ENCODE measurements at regions not wholly inside any gene's neighbourhood (a gene's known extent, or its start where the extent isn't known, plus 50 kb on each side); places are given as distances from the start of the nearest gene placed in this dataset.

DNA sequence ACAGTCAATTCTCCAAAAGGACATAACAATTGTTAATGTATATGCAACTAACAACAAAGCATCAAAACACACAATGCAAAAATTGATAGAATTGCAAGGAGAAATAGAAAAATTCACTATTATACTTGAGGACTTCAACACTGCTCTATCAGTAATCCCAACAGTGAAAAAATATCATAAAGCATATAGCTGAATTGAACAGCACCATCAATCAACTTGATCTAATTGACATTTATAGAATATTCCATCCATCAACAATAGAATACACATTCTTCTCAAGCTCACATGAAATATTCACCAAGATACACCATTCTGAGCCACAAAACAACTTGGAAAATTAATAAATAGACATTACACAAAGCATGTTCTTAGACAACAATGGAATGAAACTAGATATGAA lies 60.1 kb upstream of the ASXL3 start:
- Histone ChIP-seq H3K9me3 (replicated peaks; ENCODE audit: control insufficient read depth, low read depth, low read length) (peaks cover 2% of the 10 kb centered on the region), H3K36me3 (ENCODE audit: control insufficient read depth, insufficient read depth, low read length) (no peaks in the 10 kb centered on the region), H3K27ac (ENCODE audit: low read length) (no peak overlapping the region), H3K4me1 (ENCODE audit: control insufficient read depth, insufficient read depth, low read length) (no peaks in the 10 kb centered on the region), H3K4me3 (ENCODE audit: low read length) (no peak overlapping the region), H3K27me3 (ENCODE audit: control insufficient read depth, insufficient read depth, low read length) (no peaks in the 10 kb centered on the region)
- DNase-seq: no peak

DNA sequence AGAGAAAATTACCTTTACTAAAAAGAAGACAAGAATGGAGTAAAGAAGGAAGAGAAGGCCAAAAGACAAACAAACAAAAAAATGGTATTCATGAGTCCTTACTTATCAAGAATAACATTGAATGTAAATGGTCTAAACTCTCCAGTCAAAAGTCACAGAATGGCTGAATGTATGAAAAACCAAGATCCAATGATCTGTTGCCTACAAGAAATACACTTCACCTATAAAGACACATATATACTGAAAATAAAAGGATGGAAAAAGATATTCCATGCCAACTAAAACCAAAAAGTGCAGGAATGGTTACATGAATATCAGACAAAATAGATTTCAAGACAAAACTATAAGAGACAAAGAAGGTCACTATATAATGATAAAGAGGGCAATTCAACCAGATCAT lies 65.0 kb upstream of the ASXL3 start:
- H3K9me3 ChIP-seq (replicated peaks; ENCODE audit: control insufficient read depth, low read depth, low read length): peaks cover 2% of the 10 kb centered on the region
- H3K4me1 ChIP-seq (ENCODE audit: control insufficient read depth, insufficient read depth, low read length): no peaks in the 10 kb centered on the region
- no peaks in the 10 kb centered on the region for H3K36me3 ChIP-seq (ENCODE audit: control insufficient read depth, insufficient read depth, low read length)
- DNase-seq: no peak
- no peak overlapping the region for H3K27ac ChIP-seq (ENCODE audit: low read length)
- H3K27me3 ChIP-seq (ENCODE audit: control insufficient read depth, insufficient read depth, low read length): no peaks in the 10 kb centered on the region
- H3K4me3 ChIP-seq (ENCODE audit: low read length): no peak overlapping the region

GRCh38 chr18:33507019-33507418 lies 66.5 kb upstream of the CCDC178 start:
- no peak overlapping the region for H3K27ac ChIP-seq (ENCODE audit: low read length)
- no peaks in the 10 kb centered on the region for H3K9me3 ChIP-seq (replicated peaks; ENCODE audit: control insufficient read depth, low read depth, low read length)
- no peaks in the 10 kb centered on the region for H3K4me1 ChIP-seq (ENCODE audit: control insufficient read depth, insufficient read depth, low read length)
- H3K4me3 ChIP-seq (ENCODE audit: low read length): no peak overlapping the region
- no peaks in the 10 kb centered on the region for H3K27me3 ChIP-seq (ENCODE audit: control insufficient read depth, insufficient read depth, low read length)
- H3K36me3 ChIP-seq (ENCODE audit: control insufficient read depth, insufficient read depth, low read length): no peaks in the 10 kb centered on the region
- no peak for DNase-seq
- WGBS (ENCODE audit: insufficient coverage): no CpG with 5 or more reads among the region's 1 CpG

DNA sequence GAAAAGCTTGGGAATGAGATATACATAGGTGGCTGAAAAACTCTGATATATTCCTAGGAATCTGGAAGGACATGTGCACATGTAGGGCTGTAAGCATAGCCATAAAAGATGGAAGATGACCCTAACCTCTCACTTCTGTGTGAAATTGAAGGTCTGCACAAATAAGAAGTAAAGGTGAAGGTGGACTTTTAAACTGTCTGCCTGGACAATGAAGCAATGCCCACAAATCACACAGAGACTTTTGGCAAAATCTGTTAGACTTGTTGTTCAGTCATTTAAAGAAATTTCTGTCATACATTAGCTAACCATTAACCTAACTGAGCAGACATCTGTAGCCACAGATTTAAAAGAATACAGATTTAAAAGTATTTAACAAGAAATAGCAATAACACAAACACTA lies 65.3 kb upstream of the CCDC178 start:
- Histone ChIP-seq H3K9me3 (replicated peaks; ENCODE audit: control insufficient read depth, low read depth, low read length) (no peaks in the 10 kb centered on the region), H3K27me3 (ENCODE audit: control insufficient read depth, insufficient read depth, low read length) (no peaks in the 10 kb centered on the region), H3K27ac (ENCODE audit: low read length) (no peak overlapping the region), H3K4me3 (ENCODE audit: low read length) (no peak overlapping the region), H3K4me1 (ENCODE audit: control insufficient read depth, insufficient read depth, low read length) (no peaks in the 10 kb centered on the region), H3K36me3 (ENCODE audit: control insufficient read depth, insufficient read depth, low read length) (no peaks in the 10 kb centered on the region)
- DNase-seq: no peak

- Histone ChIP-seq H3K36me3 (ENCODE audit: control insufficient read depth, insufficient read depth, low read length) (no peaks in the 10 kb centered on the region), H3K9me3 (replicated peaks; ENCODE audit: control insufficient read depth, low read depth, low read length) (no peaks in the 10 kb centered on the region), H3K27ac (ENCODE audit: low read length) (no peak overlapping the region), H3K27me3 (ENCODE audit: control insufficient read depth, insufficient read depth, low read length) (no peaks in the 10 kb centered on the region), H3K4me3 (ENCODE audit: low read length) (no peak overlapping the region), H3K4me1 (ENCODE audit: control insufficient read depth, insufficient read depth, low read length) (no peaks in the 10 kb centered on the region)
- no peak for DNase-seq
- WGBS (ENCODE audit: insufficient coverage): no CpG with 5 or more reads among the region's 2 CpGs
Observed at GRCh38 chr18:33505297-33505696, 64.8 kb upstream of the CCDC178 start.

DNA sequence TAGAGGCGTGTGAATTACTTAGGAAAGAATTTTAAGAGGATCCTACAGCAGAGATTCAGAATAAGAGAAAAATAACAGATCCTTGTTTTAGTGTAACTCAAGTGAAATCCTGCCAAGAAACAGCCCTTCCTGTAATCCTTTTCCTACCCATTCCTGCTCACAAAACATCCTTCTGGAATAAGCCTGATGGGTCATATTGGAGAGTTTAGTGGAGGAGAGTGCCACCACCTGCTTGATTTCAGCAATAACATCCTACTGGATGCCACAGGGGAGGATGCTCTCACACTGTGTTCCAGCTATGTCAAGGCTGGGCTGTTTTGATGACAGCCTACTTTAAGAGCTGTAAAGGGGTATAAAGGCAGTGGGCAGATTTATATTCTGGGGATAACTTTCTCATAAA lies 54.8 kb upstream of the CCDC178 start:
- no peak overlapping the region for H3K27ac ChIP-seq (ENCODE audit: low read length)
- no peaks in the 10 kb centered on the region for H3K9me3 ChIP-seq (replicated peaks; ENCODE audit: control insufficient read depth, low read depth, low read length)
- H3K36me3 ChIP-seq (ENCODE audit: control insufficient read depth, insufficient read depth, low read length): no peaks in the 10 kb centered on the region
- H3K4me3 ChIP-seq (ENCODE audit: low read length): no peak overlapping the region
- WGBS (ENCODE audit: insufficient coverage): no CpG with 5 or more reads among the region's 1 CpG
- H3K27me3 ChIP-seq (ENCODE audit: control insufficient read depth, insufficient read depth, low read length): no peaks in the 10 kb centered on the region
- no peaks in the 10 kb centered on the region for H3K4me1 ChIP-seq (ENCODE audit: control insufficient read depth, insufficient read depth, low read length)
- peak; percentile 63 for DNase-seq
